Activated naive CD8-positive, alpha-beta T cell (primary cell): ENCODE measurements at regions not wholly inside any gene's neighbourhood (a gene's known extent, or its start where the extent isn't known, plus 50 kb on each side); places are given as distances from the start of the nearest gene placed in this dataset.

Source experiments
- H3K27ac Mint-ChIP-seq: one replicate; pipeline ENCODE4 v1.8.0; 2021; ENCODE audit warnings: mixed read lengths
- H3K27me3 Mint-ChIP-seq: one replicate; pipeline ENCODE4 v1.8.0; 2021; ENCODE audit warnings: mixed read lengths
- H3K36me3 Mint-ChIP-seq: one replicate; pipeline ENCODE4 v1.8.0; 2021; ENCODE audit warnings: mixed read lengths
- H3K4me1 Mint-ChIP-seq: one replicate; pipeline ENCODE4 v1.8.0; 2021; ENCODE audit warnings: low read depth, mixed read lengths
- H3K4me3 Mint-ChIP-seq: one replicate; pipeline ENCODE4 v1.8.0; 2021; ENCODE audit warnings: mild to moderate bottlenecking, mixed read lengths
- H3K9me3 Mint-ChIP-seq: one replicate; pipeline ENCODE4 v1.8.0; 2021; ENCODE audit warnings: low read depth, mixed read lengths

DNA sequence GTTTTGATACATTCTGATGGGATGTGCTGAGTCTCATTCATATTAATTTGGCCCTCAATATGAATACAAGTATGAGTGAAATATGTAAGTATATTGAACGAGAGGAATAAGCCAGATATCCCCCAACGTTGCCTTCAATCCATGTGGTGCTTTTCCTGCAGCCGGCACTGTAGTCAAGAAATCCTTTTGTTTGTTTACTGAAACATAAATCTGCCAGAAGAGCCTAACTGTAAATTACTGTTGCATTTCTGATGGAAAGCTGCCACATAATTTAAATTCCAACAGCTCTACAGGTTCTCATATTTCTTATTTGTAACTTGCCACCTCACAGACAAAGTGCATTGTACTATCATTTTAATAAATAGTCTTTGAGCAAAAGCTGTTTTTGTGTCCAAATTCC is 314.0 kb downstream of the KBTBD8 start:
- peaks cover 4% of the 10 kb centered on the region for H3K36me3 Mint-ChIP-seq
- no peak overlapping the region for H3K27ac Mint-ChIP-seq
- no peaks in the 10 kb centered on the region for H3K4me1 Mint-ChIP-seq
- H3K27me3 Mint-ChIP-seq = no peaks in the 10 kb centered on the region
- H3K9me3 Mint-ChIP-seq = no peaks in the 10 kb centered on the region
- H3K4me3 Mint-ChIP-seq = no peak overlapping the region

DNA sequence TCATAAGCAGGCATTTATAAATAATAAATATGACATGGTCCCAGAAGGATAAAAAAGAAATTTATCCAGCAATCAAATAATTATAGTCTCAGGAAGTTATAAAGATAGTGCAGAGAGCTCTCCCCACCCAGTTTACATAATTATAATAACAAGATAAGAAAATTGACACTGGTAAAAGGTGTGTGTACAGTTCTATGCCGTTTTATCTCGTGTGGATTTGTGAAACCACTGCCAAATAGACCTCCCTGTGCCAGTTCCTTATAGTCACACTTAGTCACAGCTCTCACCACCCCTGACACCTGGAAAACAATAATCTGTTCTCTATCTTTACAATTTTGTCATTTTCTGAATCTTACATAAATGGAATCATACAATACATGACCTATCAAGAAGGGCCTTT is 320.1 kb downstream of the KBTBD8 start:
- Mint-ChIP-seq H3K9me3 (peaks cover 11% of the 10 kb centered on the region), H3K4me1 (no peaks in the 10 kb centered on the region), H3K27me3 (no peaks in the 10 kb centered on the region), H3K36me3 (peaks cover 3% of the 10 kb centered on the region), H3K4me3 (no peak overlapping the region), H3K27ac (no peak overlapping the region)

DNA sequence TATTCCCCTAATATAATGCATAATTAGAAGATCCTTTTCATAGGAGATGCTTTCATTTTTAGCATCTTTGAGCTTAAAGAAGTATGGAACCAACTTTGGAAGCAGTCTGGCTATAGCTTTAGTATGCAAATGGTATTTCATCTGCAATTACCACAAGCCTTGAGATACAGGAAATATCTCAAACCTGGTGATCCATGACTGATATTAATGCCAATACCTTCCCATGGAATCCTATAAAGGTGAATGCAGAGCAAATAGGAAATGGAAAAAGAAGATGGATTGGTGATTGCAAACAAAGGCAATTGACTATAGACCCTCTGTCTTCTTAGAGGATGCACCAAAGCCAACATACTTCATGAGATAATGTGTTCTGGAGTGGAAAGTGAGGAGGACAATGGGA is 326.4 kb downstream of the KBTBD8 start:
- Mint-ChIP-seq H3K27me3 (no peaks in the 10 kb centered on the region), H3K36me3 (peaks cover 12% of the 10 kb centered on the region), H3K4me1 (no peaks in the 10 kb centered on the region), H3K9me3 (peaks cover 11% of the 10 kb centered on the region), H3K4me3 (no peak overlapping the region), H3K27ac (no peak overlapping the region)
